NCI-H1048 (cell line): ENCODE measurements at regions not wholly inside any gene's neighbourhood (a gene's known extent, or its start where the extent isn't known, plus 50 kb on each side); places are given as distances from the start of the nearest gene placed in this dataset.

Experiments
- DNase-seq: peaks from one replicate; lab custom pipeline; 2025; lab: John Stamatoyannopoulos, UW

GRCh38 chr14:47857646-47858045 lies 182.2 kb upstream of the MDGA2 start:
- no peak for DNase-seq

GRCh38 chr14:47852278-47852677 lies 176.9 kb upstream of the MDGA2 start:
- DNase-seq, result no peak

GRCh38 chr14:47846008-47846407 lies 170.6 kb upstream of the MDGA2 start:
- DNase-seq, result no peak

GRCh38 chr14:47843236-47843635 lies 167.8 kb upstream of the MDGA2 start:
- DNase-seq, result no peak

- no peak for DNase-seq
These were observed 157.6 kb upstream of the MDGA2 start for GRCh38 chr14:47833011-47833410.

- no peak for DNase-seq
These were observed 151.4 kb upstream of the MDGA2 start for GRCh38 chr14:47826809-47827208.

- no peak for DNase-seq
These were observed 146.9 kb upstream of the MDGA2 start for GRCh38 chr14:47822326-47822725.

GRCh38 chr14:47821135-47821534 lies 145.7 kb upstream of the MDGA2 start:
- no peak for DNase-seq

- no peak for DNase-seq
These were observed 115.1 kb upstream of the MDGA2 start for GRCh38 chr14:47790477-47790876.

GRCh38 chr14:47785058-47785457 lies 109.7 kb upstream of the MDGA2 start:
- DNase-seq, result no peak

GRCh38 chr14:47778631-47779030 lies 103.2 kb upstream of the MDGA2 start:
- no peak for DNase-seq

GRCh38 chr14:47772652-47773051 lies 97.2 kb upstream of the MDGA2 start:
- no peak for DNase-seq

- DNase-seq, result no peak
These were observed 87.9 kb upstream of the MDGA2 start for GRCh38 chr14:47763188-47763854.

- DNase-seq, result no peak
These were observed 71.6 kb upstream of the MDGA2 start for GRCh38 chr14:47746986-47747385.

GRCh38 chr14:47744155-47744554 lies 68.8 kb upstream of the MDGA2 start:
- no peak for DNase-seq

- no peak for DNase-seq
These were observed 64.1 kb upstream of the MDGA2 start for GRCh38 chr14:47739541-47739940.

- no peak for DNase-seq
These were observed 54.9 kb upstream of the MDGA2 start for GRCh38 chr14:47730296-47730695.
